Chondrocyte (in vitro differentiated cells): ENCODE measurements at regions not wholly inside any gene's neighbourhood (a gene's known extent, or its start where the extent isn't known, plus 50 kb on each side); places are given as distances from the start of the nearest gene placed in this dataset.

ENCODE experiments used
- DNase-seq: peaks from one replicate; pipeline ENCODE4 v3.0.0; 2021; ENCODE audit warnings: mixed read lengths, low spot score
- H3K27ac Mint-ChIP-seq: one replicate; pipeline ENCODE4 v1.8.0; 2021; ENCODE audit warnings: mild to moderate bottlenecking, moderate library complexity, mixed read lengths; ENCODE audit not compliant: unreplicated experiment
- H3K27me3 Mint-ChIP-seq: 2 replicates; pipeline ENCODE4 v1.8.0; 2021; ENCODE audit warnings: low read depth, mixed read lengths
- H3K36me3 Mint-ChIP-seq: 2 replicates; pipeline ENCODE4 v1.8.0; 2021; ENCODE audit warnings: low read depth, mixed read lengths
- H3K4me1 Mint-ChIP-seq: 2 replicates; pipeline ENCODE4 v1.8.0; 2021; ENCODE audit warnings: low read depth, mild to moderate bottlenecking, mixed read lengths
- H3K4me3 Mint-ChIP-seq: one replicate; pipeline ENCODE4 v1.8.0; 2021; ENCODE audit warnings: mild to moderate bottlenecking, moderate library complexity, mixed read lengths; ENCODE audit not compliant: unreplicated experiment
- H3K9me3 Mint-ChIP-seq: 2 replicates; pipeline ENCODE4 v1.8.0; 2021; ENCODE audit warnings: low read depth, mixed read lengths
- CTCF ChIP-seq: fragments of 200-600 bp; sonication (generic); IDR thresholded peaks from 2 replicates; pipeline ENCODE4 v1.5.0; 2021; ENCODE audit warnings: antibody characterized with exemption, mild to moderate bottlenecking, moderate library complexity

DNA sequence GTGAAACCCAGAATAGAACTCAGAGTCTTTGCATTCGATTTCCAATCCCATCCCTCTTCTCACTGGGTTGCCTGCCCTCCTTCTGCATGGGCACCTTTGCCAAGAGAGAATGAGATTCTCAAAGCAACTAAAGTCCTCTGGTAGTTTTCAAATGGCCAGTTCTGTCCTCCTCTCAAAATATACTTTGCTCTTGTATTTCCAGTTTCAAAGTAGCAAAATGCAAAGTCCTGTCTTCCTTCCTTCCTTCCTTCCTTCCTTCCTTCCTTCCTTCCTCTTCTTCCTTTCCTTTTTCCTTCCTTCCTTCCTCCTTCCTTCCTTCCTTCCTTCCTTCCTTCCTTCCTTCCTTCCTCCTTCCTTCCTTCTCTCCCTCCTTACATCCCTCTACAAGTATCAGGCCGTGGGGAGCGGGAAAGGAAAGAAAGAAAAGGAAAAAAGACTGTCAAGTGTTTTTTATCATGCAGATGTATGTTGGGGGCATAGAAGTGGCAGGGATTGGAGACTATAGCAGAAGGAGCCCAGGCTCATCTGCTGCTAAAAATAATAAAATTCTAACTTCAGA is 265.2 kb downstream of the CD83 start:
- no peak for DNase-seq
- no peak for TF ChIP-seq CTCF
- H3K36me3 Mint-ChIP-seq: no peaks in the 10 kb centered on the region
- H3K9me3 Mint-ChIP-seq: peaks cover 4% of the 10 kb centered on the region
- H3K4me3 Mint-ChIP-seq: no peak overlapping the region
- no peaks in the 10 kb centered on the region for H3K4me1 Mint-ChIP-seq
- no peak overlapping the region for H3K27ac Mint-ChIP-seq
- peaks cover 32% of the 10 kb centered on the region for H3K27me3 Mint-ChIP-seq

- H3K4me3 Mint-ChIP-seq: no peak overlapping the region
- H3K27ac Mint-ChIP-seq: no peak overlapping the region
- no peak for DNase-seq
- TF ChIP-seq CTCF: no peak
- H3K27me3 Mint-ChIP-seq: peaks cover 30% of the 10 kb centered on the region
- no peaks in the 10 kb centered on the region for H3K4me1 Mint-ChIP-seq
- no peaks in the 10 kb centered on the region for H3K9me3 Mint-ChIP-seq
- no peaks in the 10 kb centered on the region for H3K36me3 Mint-ChIP-seq
These were observed 266.0 kb downstream of the CD83 start for GRCh38 chr6:14383393-14384174.

DNA sequence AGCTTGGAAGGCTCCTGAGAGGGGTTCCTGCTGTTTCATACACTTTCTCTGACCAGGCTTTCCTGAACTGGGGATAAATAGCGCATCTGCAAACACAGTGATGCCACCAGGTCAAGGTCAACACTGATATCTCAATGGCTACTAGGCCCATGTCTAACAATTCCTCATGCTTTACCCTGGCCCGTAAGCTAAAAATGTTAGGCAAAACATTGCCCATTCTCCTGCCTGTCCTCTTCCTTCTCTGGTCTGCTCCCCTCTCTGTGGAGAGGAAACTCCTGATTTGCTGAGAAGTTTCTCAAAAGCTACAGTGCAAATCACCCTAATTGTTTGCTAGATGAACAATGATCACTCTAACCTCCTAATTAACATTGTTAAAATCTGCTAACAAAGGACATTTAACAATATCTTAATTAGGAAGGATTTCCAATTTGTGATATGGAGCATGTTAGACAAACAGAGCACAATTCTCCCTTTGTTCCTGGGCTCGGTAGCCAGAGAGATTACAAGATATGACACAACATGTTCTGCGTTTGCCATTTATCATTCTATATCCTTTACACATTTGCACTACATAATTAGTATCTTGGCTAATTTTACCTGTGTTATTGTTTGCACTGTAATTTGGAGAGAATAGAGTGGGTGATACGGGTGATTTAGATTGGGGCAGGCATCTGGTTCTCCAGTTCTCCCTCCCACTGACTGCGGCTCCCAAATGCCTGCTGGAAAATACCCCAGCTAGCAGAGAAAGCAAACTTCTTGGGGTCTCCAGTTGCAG is 266.8 kb downstream of the CD83 start:
- no peaks in the 10 kb centered on the region for H3K36me3 Mint-ChIP-seq
- no peak for TF ChIP-seq CTCF
- no peaks in the 10 kb centered on the region for H3K4me1 Mint-ChIP-seq
- H3K9me3 Mint-ChIP-seq: no peaks in the 10 kb centered on the region
- no peak overlapping the region for H3K4me3 Mint-ChIP-seq
- H3K27ac Mint-ChIP-seq: no peak overlapping the region
- peaks cover 28% of the 10 kb centered on the region for H3K27me3 Mint-ChIP-seq
- no peak for DNase-seq

GRCh38 chr6:14386263-14386662 is 268.7 kb downstream of the CD83 start:
- H3K9me3 Mint-ChIP-seq: no peaks in the 10 kb centered on the region
- DNase-seq: no peak
- no peak for TF ChIP-seq CTCF
- H3K4me3 Mint-ChIP-seq: no peak overlapping the region
- H3K27ac Mint-ChIP-seq: no peak overlapping the region
- H3K36me3 Mint-ChIP-seq: no peaks in the 10 kb centered on the region
- H3K4me1 Mint-ChIP-seq: no peaks in the 10 kb centered on the region
- peaks cover 17% of the 10 kb centered on the region for H3K27me3 Mint-ChIP-seq

- Mint-ChIP-seq H3K27ac (no peak overlapping the region), H3K36me3 (no peaks in the 10 kb centered on the region), H3K27me3 (peaks cover 13% of the 10 kb centered on the region), H3K9me3 (no peaks in the 10 kb centered on the region), H3K4me1 (no peaks in the 10 kb centered on the region), H3K4me3 (no peak overlapping the region)
- no peak for TF ChIP-seq CTCF
- DNase-seq: no peak
These were observed 269.1 kb downstream of the CD83 start for GRCh38 chr6:14386668-14387067.
